Activated T-helper 17 cell treated with anti-CD3 and anti-CD28 coated beads, Interleukin-2, amount 50 U/mL, for 72 hours (primary cell): ENCODE measurements at regions not wholly inside any gene's neighbourhood (a gene's known extent, or its start where the extent isn't known, plus 50 kb on each side); places are given as distances from the start of the nearest gene placed in this dataset.

Experiments used
- ATAC-seq: fragments of 150-1000 bp; cut with Tn5 transposase; replicated peaks from 2 replicates; pipeline ENCODE4 v1.10.0; 2021; ENCODE audit warnings: mild to moderate bottlenecking, moderate library complexity
- H3K27ac Mint-ChIP-seq: one replicate; pipeline ENCODE4 v1.8.0; 2022; ENCODE audit warnings: mixed read lengths
- H3K27me3 Mint-ChIP-seq: one replicate; pipeline ENCODE4 v1.8.0; 2022; ENCODE audit warnings: mixed read lengths
- H3K36me3 Mint-ChIP-seq: one replicate; pipeline ENCODE4 v1.8.0; 2022; ENCODE audit warnings: low read depth, mild to moderate bottlenecking, mixed read lengths
- H3K4me1 Mint-ChIP-seq: one replicate; pipeline ENCODE4 v1.8.0; 2022; ENCODE audit warnings: mixed read lengths
- H3K4me3 Mint-ChIP-seq: one replicate; pipeline ENCODE4 v1.8.0; 2022; ENCODE audit warnings: mild to moderate bottlenecking, mixed read lengths
- H3K9me3 Mint-ChIP-seq: one replicate; pipeline ENCODE4 v1.8.0; 2022; ENCODE audit warnings: mixed read lengths

DNA sequence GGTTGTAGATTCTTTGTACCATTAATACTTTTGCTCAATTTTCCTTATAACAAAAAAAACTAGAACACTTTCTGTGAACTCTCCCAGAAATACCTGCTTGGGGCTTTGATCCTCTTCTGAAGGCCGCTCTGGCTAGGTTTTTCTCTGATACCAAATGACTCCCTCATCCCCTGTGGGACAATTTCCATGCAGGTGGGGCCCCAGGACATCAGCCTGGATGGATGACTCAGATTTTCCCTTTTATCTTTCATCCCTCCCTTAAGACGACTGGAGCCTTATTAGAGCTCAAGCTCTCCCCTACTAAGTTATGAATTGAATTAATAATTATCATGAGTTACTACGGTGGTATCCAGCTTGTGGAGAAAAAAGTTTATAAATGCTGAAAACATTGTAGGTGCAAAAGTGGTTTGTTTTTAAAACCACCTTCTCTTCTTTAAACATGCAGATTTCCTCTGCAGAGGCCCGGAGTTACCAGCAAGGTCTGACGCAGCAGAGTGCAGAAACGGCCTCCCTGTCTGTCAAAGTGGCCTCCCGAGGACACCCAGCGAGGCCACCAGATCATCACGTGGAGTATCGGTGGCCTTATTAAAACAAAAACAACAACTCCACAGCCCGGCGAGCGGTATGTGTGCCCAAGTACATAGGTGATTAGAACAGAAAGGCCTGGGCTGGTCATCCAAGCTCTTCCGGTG is 50.8 kb upstream of the IRX4 start:
- H3K36me3 Mint-ChIP-seq, result no peaks in the 10 kb centered on the region
- H3K9me3 Mint-ChIP-seq, result no peaks in the 10 kb centered on the region
- H3K4me3 Mint-ChIP-seq, result no peak overlapping the region
- H3K4me1 Mint-ChIP-seq, result no peaks in the 10 kb centered on the region
- H3K27me3 Mint-ChIP-seq, result peaks cover 39% of the 10 kb centered on the region
- ATAC-seq, result no peak
- no peak overlapping the region for H3K27ac Mint-ChIP-seq
